ENCODE measurements at regions not wholly inside any gene's neighbourhood (a gene's known extent, or its start where the extent isn't known, plus 50 kb on each side); places are given as distances from the start of the nearest gene placed in this dataset.

DNA sequence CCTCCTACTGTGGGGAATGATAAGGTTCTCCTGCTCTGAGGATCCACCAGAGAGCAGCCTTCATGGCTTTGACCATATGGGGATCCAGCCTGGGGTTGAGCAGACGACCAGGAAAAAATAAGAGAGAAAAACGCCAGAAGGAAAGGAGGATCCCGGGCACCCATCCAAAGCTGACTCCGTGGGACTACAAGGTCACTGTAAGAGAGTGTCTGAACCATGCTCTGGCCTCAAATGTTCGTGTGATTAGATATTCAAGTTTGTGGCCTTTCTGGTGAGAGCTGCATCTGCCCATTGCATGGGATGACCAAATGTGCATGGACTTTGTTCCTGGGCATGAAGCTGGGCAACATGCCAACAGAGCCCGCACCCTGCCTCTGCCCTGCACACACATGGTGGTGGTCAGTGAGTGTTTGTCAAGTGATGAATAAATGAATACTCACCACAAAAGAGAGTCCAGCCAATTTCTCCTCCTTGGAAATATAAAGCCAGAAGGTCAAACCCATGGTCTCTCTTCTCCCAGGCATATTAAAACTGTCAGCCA, 346.0 kb upstream of the GATB start:
- no peak for TF ChIP-seq POLR2A (IDR thresholded peaks at IDR 0.05)
- TF ChIP-seq, protein P1, sequence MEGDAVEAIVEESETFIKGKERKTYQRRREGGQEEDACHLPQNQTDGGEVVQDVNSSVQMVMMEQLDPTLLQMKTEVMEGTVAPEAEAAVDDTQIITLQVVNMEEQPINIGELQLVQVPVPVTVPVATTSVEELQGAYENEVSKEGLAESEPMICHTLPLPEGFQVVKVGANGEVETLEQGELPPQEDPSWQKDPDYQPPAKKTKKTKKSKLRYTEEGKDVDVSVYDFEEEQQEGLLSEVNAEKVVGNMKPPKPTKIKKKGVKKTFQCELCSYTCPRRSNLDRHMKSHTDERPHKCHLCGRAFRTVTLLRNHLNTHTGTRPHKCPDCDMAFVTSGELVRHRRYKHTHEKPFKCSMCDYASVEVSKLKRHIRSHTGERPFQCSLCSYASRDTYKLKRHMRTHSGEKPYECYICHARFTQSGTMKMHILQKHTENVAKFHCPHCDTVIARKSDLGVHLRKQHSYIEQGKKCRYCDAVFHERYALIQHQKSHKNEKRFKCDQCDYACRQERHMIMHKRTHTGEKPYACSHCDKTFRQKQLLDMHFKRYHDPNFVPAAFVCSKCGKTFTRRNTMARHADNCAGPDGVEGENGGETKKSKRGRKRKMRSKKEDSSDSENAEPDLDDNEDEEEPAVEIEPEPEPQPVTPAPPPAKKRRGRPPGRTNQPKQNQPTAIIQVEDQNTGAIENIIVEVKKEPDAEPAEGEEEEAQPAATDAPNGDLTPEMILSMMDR (IDR thresholded peaks at IDR 0.05 in 8 of 11, conservative IDR thresholded peaks at IDR 0.05 in 3 of 11) = no peak
